Lower leg skin (tissue), 3 donors: ENCODE measurements at regions not wholly inside any gene's neighbourhood (a gene's known extent, or its start where the extent isn't known, plus 50 kb on each side); places are given as distances from the start of the nearest gene placed in this dataset.

Experiments used
- CTCF ChIP-seq, 3 donors: fragments of 450-650 bp; IDR thresholded peaks; one replicate each; pipeline ENCODE4 v1.5.1; 2016; ENCODE audit warnings: antibody characterized with exemption in 3 of 3, mild to moderate bottlenecking in 3 of 3, moderate library complexity in 2 of 3
- POLR2A ChIP-seq, 2 donors: fragments of 450-650 bp; IDR thresholded peaks; one replicate each; pipeline ENCODE4 v1.6.1; 2016 to 2017; ENCODE audit warnings: antibody characterized with exemption in 2 of 2, mild to moderate bottlenecking in 1 of 2, moderate library complexity in 1 of 2

- TF ChIP-seq CTCF (IDR thresholded peaks at IDR 0.05) = no peak
- TF ChIP-seq POLR2A (IDR thresholded peaks at IDR 0.05) = no peak
Observed at GRCh38 chr1:30109853-30110252, 613.5 kb downstream of the MATN1 start.
